Heart left ventricle (tissue), 13 donors: ENCODE measurements at regions not wholly inside any gene's neighbourhood (a gene's known extent, or its start where the extent isn't known, plus 50 kb on each side); places are given as distances from the start of the nearest gene placed in this dataset.
"Not testable (repeated sequence)": the region's sequence is repeated elsewhere in the genome, so short reads cannot be mapped to it uniquely, and the experiment has no call there.

Source experiments
- POLR2A ChIP-seq, 2 donors: fragments of 450-650 bp; IDR thresholded peaks; one replicate each; pipeline ENCODE4 v1.6.1; 2017; ENCODE audit warnings: antibody characterized with exemption in 2 of 2, mild to moderate bottlenecking in 2 of 2, moderate library complexity in 2 of 2
- TF ChIP-seq, protein P1 (sequence below), 12 donors: fragments of 200-600 bp; sonication (generic) in 4 of 12; IDR thresholded peaks; one replicate each; pipeline versions ENCODE4 v1.5.0 to v1.8.0; 2018 to 2022; ENCODE audit warnings: antibody characterized with exemption in 12 of 12, mild to moderate bottlenecking in 5 of 12
- donor health status: ischemic (EF 13 %, LVEDD 7.1; RV severe dilation, severe dysfunction).
- donor health status: DM: no; HTN: yes; CAD: no.
- donor health status: DM: no; HTN: no; CAD: no.
- donor health status: ischemic (EF 25% LVEDD 6.9; RV normal size, moderate dysfunction).
- donor health status: ischemic (EF 25% LVEDD 5.7; RV mildly dilated, moderate dysfunction).
- donor health status: ischemic (EF 35%, LVEDD 5.7; RV mildly dilated, moderate dysfunction).
- donor health status: nonischemic (EF 11% LVEDD 7.7; RV severe dilation, severe dysfunction).
- donor health status: DM: yes; HTN: yes; CAD: no.
- donor health status: PGD.
- donor health status: ischemic (EF 29% LVEDD 5.4; RV normal size, mild dysfunction).
- donor health status: nonischemic (EF 23%, LVEDD 6.1; RV moderate dilation, normal function).

DNA sequence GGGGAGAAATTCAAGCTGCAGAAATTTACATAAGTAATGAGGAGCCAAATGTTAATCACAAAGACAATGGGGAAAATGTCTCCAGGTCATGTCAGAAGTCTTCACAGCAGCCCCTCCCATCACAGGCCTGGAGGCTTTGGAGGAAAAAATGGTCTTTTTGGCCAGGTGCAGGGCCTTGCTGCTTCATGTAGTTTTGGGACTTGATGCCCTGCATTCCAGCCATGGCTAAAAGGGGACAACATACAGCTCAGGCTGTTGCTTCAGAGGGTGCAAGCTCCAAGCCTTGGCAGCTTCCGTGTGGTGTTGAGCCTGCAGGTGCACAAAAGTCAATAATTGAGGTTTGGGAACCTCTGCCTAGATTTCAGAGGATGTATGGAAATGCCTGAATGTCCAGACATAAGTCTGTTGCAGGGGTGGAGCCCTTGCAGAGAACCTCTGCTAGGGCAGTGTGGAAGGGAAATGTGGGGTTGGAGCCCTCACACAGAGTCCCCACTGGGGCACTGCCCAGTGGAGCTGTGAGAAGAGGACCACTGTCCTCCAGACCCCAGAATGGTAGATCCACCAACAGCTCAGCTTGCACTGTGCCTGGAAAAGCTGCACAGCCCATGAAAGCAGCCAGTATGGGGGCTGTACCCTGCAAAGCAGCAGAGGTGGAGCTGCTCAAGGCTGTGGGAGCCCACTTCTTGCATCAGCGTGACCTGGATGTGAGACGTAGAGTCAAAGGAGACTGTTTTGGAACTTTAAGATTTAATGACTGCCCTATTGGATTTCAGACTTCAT, 95.8 kb downstream of the KIF26A start:
- not testable (repeated sequence) for TF ChIP-seq POLR2A (IDR thresholded peaks at IDR 0.05)
- TF ChIP-seq, protein P1, sequence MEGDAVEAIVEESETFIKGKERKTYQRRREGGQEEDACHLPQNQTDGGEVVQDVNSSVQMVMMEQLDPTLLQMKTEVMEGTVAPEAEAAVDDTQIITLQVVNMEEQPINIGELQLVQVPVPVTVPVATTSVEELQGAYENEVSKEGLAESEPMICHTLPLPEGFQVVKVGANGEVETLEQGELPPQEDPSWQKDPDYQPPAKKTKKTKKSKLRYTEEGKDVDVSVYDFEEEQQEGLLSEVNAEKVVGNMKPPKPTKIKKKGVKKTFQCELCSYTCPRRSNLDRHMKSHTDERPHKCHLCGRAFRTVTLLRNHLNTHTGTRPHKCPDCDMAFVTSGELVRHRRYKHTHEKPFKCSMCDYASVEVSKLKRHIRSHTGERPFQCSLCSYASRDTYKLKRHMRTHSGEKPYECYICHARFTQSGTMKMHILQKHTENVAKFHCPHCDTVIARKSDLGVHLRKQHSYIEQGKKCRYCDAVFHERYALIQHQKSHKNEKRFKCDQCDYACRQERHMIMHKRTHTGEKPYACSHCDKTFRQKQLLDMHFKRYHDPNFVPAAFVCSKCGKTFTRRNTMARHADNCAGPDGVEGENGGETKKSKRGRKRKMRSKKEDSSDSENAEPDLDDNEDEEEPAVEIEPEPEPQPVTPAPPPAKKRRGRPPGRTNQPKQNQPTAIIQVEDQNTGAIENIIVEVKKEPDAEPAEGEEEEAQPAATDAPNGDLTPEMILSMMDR (IDR thresholded peaks at IDR 0.05) = not testable (repeated sequence)
